ENCODE measurements at regions not wholly inside any gene's neighbourhood (a gene's known extent, or its start where the extent isn't known, plus 50 kb on each side); places are given as distances from the start of the nearest gene placed in this dataset.

GRCh38 chr3:118534519-118534918 lies 500.1 kb downstream of the IGSF11 start:
- no peak overlapping the region for H3K27ac ChIP-seq (ENCODE audit: extremely low read depth, low read depth, low read length)
- H3K36me3 ChIP-seq (ENCODE audit: control insufficient read depth, insufficient read depth, low read length) = no peaks in the 10 kb centered on the region
- no peaks in the 10 kb centered on the region for H3K9me1 ChIP-seq (ENCODE audit: control insufficient read depth, insufficient read depth, low read length)
- intact Hi-C loops (cut with micrococcal nuclease) = no loop called here
- H3K9ac ChIP-seq (ENCODE audit: insufficient read depth in 1 of 2, low read depth in 2 of 2, low read length in 2 of 2) = no peak overlapping the region
- FAIRE-seq = no peak
- no peak for DNase-seq (ENCODE audit: extremely low read depth in 1 of 4, low spot score in 3 of 4)
- POLR2A ChIA-PET = no interaction called here
- no peaks in the 10 kb centered on the region for H3K27me3 ChIP-seq (ENCODE audit: control insufficient read depth in 2 of 2, insufficient read depth in 2 of 2, low read length in 2 of 2)
- no peak overlapping the region for H3K4me2 ChIP-seq (ENCODE audit: insufficient read depth, low read length)
- CTCF ChIA-PET (ENCODE audit: low intra/inter-chr PET ratio) = no interaction called here
- BruUV-seq (replicated peaks) = no TSS peak
- no peaks in the 10 kb centered on the region for H4K20me1 ChIP-seq (replicated peaks; ENCODE audit: control insufficient read depth, insufficient read depth, low read length)
- no peaks in the 10 kb centered on the region for H3K9me3 ChIP-seq (replicated peaks; ENCODE audit: control insufficient read depth, insufficient read depth, low read depth, low read length)
- no peak overlapping the region for H2AFZ ChIP-seq (ENCODE audit: low read depth, low read length)
- H3K4me1 ChIP-seq (replicated peaks in 1 of 2; ENCODE audit: control insufficient read depth in 2 of 2, insufficient read depth in 2 of 2, low read length in 2 of 2) = no peaks in the 10 kb centered on the region; a peak in 1 of 5 replicates
- no peak overlapping the region for H3K4me3 ChIP-seq
- no peaks in the 10 kb centered on the region for H3K79me2 ChIP-seq (ENCODE audit: control insufficient read depth, insufficient read depth, low read length)
- in situ Hi-C loops (cut with MboI) = no loop called here
- no peak for ATAC-seq
- 22% methylated on average over 2 of the region's 2 CpGs for WGBS (ENCODE audit: insufficient coverage, low coverage, missing lambda C conversion rate)
- TF ChIP-seq SAFB (IDR thresholded peaks at IDR 0.05; ENCODE audit: borderline replicate concordance, low read depth, low read length) (no peak), PRDM10 (IDR thresholded peaks at IDR 0.05; ENCODE audit: partially characterized antibody) (no peak), NKRF (IDR thresholded peaks at IDR 0.05; ENCODE audit: borderline replicate concordance) (no peak), ZNF24 (IDR thresholded peaks at IDR 0.05) (no peak), ZNF609 (CRISPR knock-in tag; IDR thresholded peaks at IDR 0.05; ENCODE audit: borderline replicate concordance) (no peak), NR1H2 (CRISPR knock-in tag; IDR thresholded peaks at IDR 0.05) (no peak), ZNF253 (CRISPR knock-in tag; conservative IDR thresholded peaks at IDR 0.05) (no peak), ZNF518B (CRISPR knock-in tag; IDR thresholded peaks at IDR 0.05) (no peak), ZNF134 (CRISPR knock-in tag; conservative IDR thresholded peaks at IDR 0.05) (no peak)

Measured in K562 (cell line).